ENCODE measurements at regions not wholly inside any gene's neighbourhood (a gene's known extent, or its start where the extent isn't known, plus 50 kb on each side); places are given as distances from the start of the nearest gene placed in this dataset.

DNA sequence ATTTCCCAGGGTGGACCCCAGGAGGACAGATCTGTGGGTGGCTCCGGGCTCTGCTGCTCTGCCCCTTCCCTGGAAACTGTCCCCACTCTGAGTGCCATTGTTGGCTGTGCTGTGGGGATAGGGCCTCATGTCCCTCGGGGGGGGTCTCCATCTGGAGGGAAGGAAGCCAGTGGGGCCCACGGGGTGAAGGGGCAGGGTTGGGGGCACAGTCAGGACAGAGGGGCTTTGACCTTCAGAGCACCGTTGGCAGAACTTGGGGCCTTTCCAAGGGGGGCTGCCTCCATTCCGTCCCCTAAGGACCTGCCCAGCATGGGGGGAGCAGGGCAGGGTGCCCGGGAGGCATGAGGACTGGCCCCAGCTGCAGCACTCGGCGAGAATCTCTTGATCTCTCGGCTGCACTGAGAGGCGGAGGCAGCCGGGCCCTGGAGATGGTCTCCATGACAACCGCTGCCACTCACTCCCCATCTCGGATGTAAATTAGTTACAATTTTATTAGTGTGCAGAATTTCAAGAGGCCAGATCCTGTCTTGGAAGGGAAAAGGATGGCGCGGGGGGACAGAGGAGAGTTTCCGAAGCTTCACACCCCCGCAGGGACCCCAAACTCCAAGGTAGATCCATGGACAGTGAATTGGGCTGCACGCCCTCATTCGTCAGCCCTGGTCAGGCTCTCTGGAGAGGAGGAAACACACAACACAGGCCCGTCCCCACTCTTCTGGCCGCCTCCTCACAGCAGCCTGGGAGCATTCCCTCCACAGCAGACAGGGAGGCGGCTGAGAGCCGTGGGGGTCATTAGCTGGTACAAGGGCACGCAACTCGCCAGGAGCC lies 216.2 kb upstream of the IER5L start:
- no peak overlapping the region for H2BK120ac ChIP-seq (replicated peaks; ENCODE audit: low read depth, low read length)
- no peak overlapping the region for H3K18ac ChIP-seq (ENCODE audit: extremely low read depth, low read length)
- H3K4me2 ChIP-seq (ENCODE audit: insufficient read depth in 1 of 2, low read depth in 2 of 2, low read length in 2 of 2): no peak overlapping the region
- ChIA-PET CTCF (ENCODE audit: partially characterized antibody) (interaction anchor here (0.6 to 1.1 kb wide), 2 partner anchors 252 to 255 kb away, joined by 3 read pairs; no protein-coding TSS in a partner anchor), POLR2A (ENCODE audit: partially characterized antibody) (no interaction called here)
- H2AK5ac ChIP-seq (ENCODE audit: low read depth, low read length): no peak overlapping the region
- H3K36me3 ChIP-seq (ENCODE audit: control insufficient read depth in 2 of 4, insufficient read depth in 4 of 4, low read length in 3 of 4): no peaks in the 10 kb centered on the region
- H2BK12ac ChIP-seq (ENCODE audit: low read depth, low read length): no peak overlapping the region
- H2BK5ac ChIP-seq (ENCODE audit: low read depth, low read length): no peak overlapping the region
- peaks cover 0 to 7% (median 0%) of the 10 kb centered on the region in 4 experiments; a peak in 2 of 7 replicates for H3K4me1 ChIP-seq (replicated peaks in 1 of 4; ENCODE audit: control insufficient read depth in 3 of 4, insufficient read depth in 4 of 4, low read length in 3 of 4)
- H4K91ac ChIP-seq (replicated peaks; ENCODE audit: insufficient read length, low read length): no peak overlapping the region
- H3K14ac ChIP-seq (ENCODE audit: insufficient read length): no peak overlapping the region
- 83% methylated on average over 24 of the region's 25 CpGs; no CpG with 5 or more reads in 1 of the 2 experiments for WGBS, 2 experiments (ENCODE audit: extremely low coverage in 1 of 2, insufficient coverage in 1 of 2, insufficient read length in 1 of 2, insufficient replicate concordance in 2 of 2, low coverage in 1 of 2, low lambda C conversion rate in 2 of 2, missing lambda C conversion rate in 1 of 2)
- H3K27ac ChIP-seq (ENCODE audit: low read depth, low read length): no peak overlapping the region
- H3K9ac ChIP-seq (replicated peaks in 1 of 4; ENCODE audit: extremely low read depth in 1 of 4, low read depth in 3 of 4, low read length in 3 of 4): no peak overlapping the region
- no peak for FAIRE-seq
- H2BK15ac ChIP-seq (ENCODE audit: low read length): no peak overlapping the region
- peaks cover 26% of the 10 kb centered on the region; the same call in 1 of the 2 replicates for H3K23me2 ChIP-seq (ENCODE audit: low read depth, low read length)
- no peaks in the 10 kb centered on the region for H3K9me3 ChIP-seq (ENCODE audit: insufficient read depth in 2 of 2, low read depth in 1 of 2, low read length in 1 of 2)
- no peak overlapping the region for H3K23ac ChIP-seq (ENCODE audit: insufficient read length)
- H4K8ac ChIP-seq (ENCODE audit: extremely low read depth, insufficient read depth, low read length): no peak overlapping the region
- H3K79me1 ChIP-seq (ENCODE audit: low read depth, low read length): no peaks in the 10 kb centered on the region
- DNase-seq (ENCODE audit: low read depth in 1 of 2, low spot score in 2 of 2): no peak
- H2AFZ ChIP-seq (ENCODE audit: low read length): no peak overlapping the region
- H3K4me3 ChIP-seq (ENCODE audit: extremely low read depth in 1 of 4, insufficient read depth in 2 of 4, low read depth in 3 of 4, low read length in 4 of 4): no peak overlapping the region
- H3K4ac ChIP-seq (replicated peaks; ENCODE audit: insufficient read length, low read depth, low read length): no peak overlapping the region
- H3K56ac ChIP-seq (replicated peaks; ENCODE audit: insufficient read length, low read depth, low read length): no peak overlapping the region
- H2BK20ac ChIP-seq (ENCODE audit: low read length): no peak overlapping the region
- H4K20me1 ChIP-seq (replicated peaks in 1 of 2; ENCODE audit: control insufficient read depth in 1 of 2, insufficient read depth in 2 of 2, low read length in 2 of 2): peaks cover 0 to 2% of the 10 kb centered on the region in 2 experiments
- peaks cover 0 to 2% (median 0%) of the 10 kb centered on the region in 4 experiments; a peak in 1 of 7 replicates for H3K27me3 ChIP-seq (replicated peaks in 1 of 4; ENCODE audit: control insufficient read depth in 3 of 4, extremely low read depth in 1 of 4, insufficient read depth in 3 of 4, low read length in 3 of 4)
- H3K79me2 ChIP-seq (ENCODE audit: control insufficient read depth in 1 of 2, insufficient read depth in 2 of 2, low read length in 2 of 2): no peaks in the 10 kb centered on the region
- no peak overlapping the region for H4K5ac ChIP-seq (ENCODE audit: insufficient read length, low read depth, low read length)
- TF ChIP-seq CHD2 (IDR thresholded peaks at IDR 0.05; ENCODE audit: low read length) (no peak), CTBP2 (IDR thresholded peaks at IDR 0.05; ENCODE audit: borderline replicate concordance, insufficient read depth, insufficient read length, low read length) (no peak), POLR2AphosphoS5 (IDR thresholded peaks at IDR 0.05; ENCODE audit: low read depth, low read length) (no peak), JUN (IDR thresholded peaks at IDR 0.05; ENCODE audit: low read depth, low read length) (no peak), POU5F1 (IDR thresholded peaks at IDR 0.05; ENCODE audit: low read depth, low read length) (no peak), BCL11A (IDR thresholded peaks at IDR 0.05; ENCODE audit: low read depth in 2 of 2, low read length in 2 of 2) (no peak), KDM5A (IDR thresholded peaks at IDR 0.05; ENCODE audit: low read length) (no peak), SRF (IDR thresholded peaks at IDR 0.05; ENCODE audit: low read depth, low read length) (no peak), CREB1 (IDR thresholded peaks at IDR 0.05) (no peak), TAF7 (optimal IDR thresholded peaks at IDR 0.05; ENCODE audit: borderline replicate concordance, low read depth, low read length) (no peak), TEAD4 (IDR thresholded peaks at IDR 0.05; ENCODE audit: low read depth, low read length) (no peak)
- TF ChIP-seq, protein P1, sequence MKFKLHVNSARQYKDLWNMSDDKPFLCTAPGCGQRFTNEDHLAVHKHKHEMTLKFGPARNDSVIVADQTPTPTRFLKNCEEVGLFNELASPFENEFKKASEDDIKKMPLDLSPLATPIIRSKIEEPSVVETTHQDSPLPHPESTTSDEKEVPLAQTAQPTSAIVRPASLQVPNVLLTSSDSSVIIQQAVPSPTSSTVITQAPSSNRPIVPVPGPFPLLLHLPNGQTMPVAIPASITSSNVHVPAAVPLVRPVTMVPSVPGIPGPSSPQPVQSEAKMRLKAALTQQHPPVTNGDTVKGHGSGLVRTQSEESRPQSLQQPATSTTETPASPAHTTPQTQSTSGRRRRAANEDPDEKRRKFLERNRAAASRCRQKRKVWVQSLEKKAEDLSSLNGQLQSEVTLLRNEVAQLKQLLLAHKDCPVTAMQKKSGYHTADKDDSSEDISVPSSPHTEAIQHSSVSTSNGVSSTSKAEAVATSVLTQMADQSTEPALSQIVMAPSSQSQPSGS (IDR thresholded peaks at IDR 0.05; ENCODE audit: low read length): no peak
